ENCODE measurements at regions not wholly inside any gene's neighbourhood (a gene's known extent, or its start where the extent isn't known, plus 50 kb on each side); places are given as distances from the start of the nearest gene placed in this dataset.

GRCh38 chr16:9412915-9413264 is 321.4 kb downstream of the HAPSTR1 start:
- DNase-seq, result no peak

GRCh38 chr16:9415545-9415944 is 324.1 kb downstream of the HAPSTR1 start:
- no peak for DNase-seq

- DNase-seq, result no peak
Measured at GRCh38 chr16:9417898-9418297, 326.5 kb downstream of the HAPSTR1 start.

- no peak for DNase-seq
Measured at GRCh38 chr16:9419161-9419560, 327.7 kb downstream of the HAPSTR1 start.

- no peak for DNase-seq
Measured at GRCh38 chr16:9422762-9423513, 331.5 kb downstream of the HAPSTR1 start.

GRCh38 chr16:9425236-9425635 is 333.8 kb downstream of the HAPSTR1 start:
- peak; percentile 29 for DNase-seq

GRCh38 chr16:9428355-9429005 is 337.0 kb downstream of the HAPSTR1 start:
- no peak for DNase-seq

- DNase-seq, result no peak
Measured at GRCh38 chr16:9429646-9430330, 338.3 kb downstream of the HAPSTR1 start.

- DNase-seq, result no peak
Measured at GRCh38 chr16:9434659-9435058, 343.2 kb downstream of the HAPSTR1 start.

- DNase-seq, result no peak
Measured at GRCh38 chr16:9436175-9436574, 344.7 kb downstream of the HAPSTR1 start.

GRCh38 chr16:9437115-9437514 is 345.7 kb downstream of the HAPSTR1 start:
- no peak for DNase-seq

- no peak for DNase-seq
Measured at GRCh38 chr16:9438991-9439390, 347.5 kb downstream of the HAPSTR1 start.

- no peak for DNase-seq
Measured at GRCh38 chr16:9441012-9441411, 349.6 kb downstream of the HAPSTR1 start.

- DNase-seq, result no peak
Measured at GRCh38 chr16:9443864-9444263, 352.4 kb downstream of the HAPSTR1 start.

- DNase-seq, result no peak
Measured at GRCh38 chr16:9446471-9447194, 355.2 kb downstream of the HAPSTR1 start.

- no peak for DNase-seq
Measured at GRCh38 chr16:9447195-9447551, 355.7 kb downstream of the HAPSTR1 start.

GRCh38 chr16:9447699-9448098 is 356.3 kb downstream of the HAPSTR1 start:
- no peak for DNase-seq

- no peak for DNase-seq
Measured at GRCh38 chr16:9449597-9449996, 358.2 kb downstream of the HAPSTR1 start.

- DNase-seq, result no peak
Measured at GRCh38 chr16:9457215-9457614, 365.8 kb downstream of the HAPSTR1 start.

- DNase-seq, result no peak
Measured at GRCh38 chr16:9458816-9459215, 367.4 kb downstream of the HAPSTR1 start.

GRCh38 chr16:9462984-9463383 is 371.5 kb downstream of the HAPSTR1 start:
- DNase-seq, result no peak

GRCh38 chr16:9463461-9463860 is 372.0 kb downstream of the HAPSTR1 start:
- no peak for DNase-seq

- no peak for DNase-seq
Measured at GRCh38 chr16:9465161-9465560, 373.7 kb downstream of the HAPSTR1 start.
